ENCODE measurements at regions not wholly inside any gene's neighbourhood (a gene's known extent, or its start where the extent isn't known, plus 50 kb on each side); places are given as distances from the start of the nearest gene placed in this dataset.
"Not testable (repeated sequence)": the region's sequence is repeated elsewhere in the genome, so short reads cannot be mapped to it uniquely, and the experiment has no call there.

DNA sequence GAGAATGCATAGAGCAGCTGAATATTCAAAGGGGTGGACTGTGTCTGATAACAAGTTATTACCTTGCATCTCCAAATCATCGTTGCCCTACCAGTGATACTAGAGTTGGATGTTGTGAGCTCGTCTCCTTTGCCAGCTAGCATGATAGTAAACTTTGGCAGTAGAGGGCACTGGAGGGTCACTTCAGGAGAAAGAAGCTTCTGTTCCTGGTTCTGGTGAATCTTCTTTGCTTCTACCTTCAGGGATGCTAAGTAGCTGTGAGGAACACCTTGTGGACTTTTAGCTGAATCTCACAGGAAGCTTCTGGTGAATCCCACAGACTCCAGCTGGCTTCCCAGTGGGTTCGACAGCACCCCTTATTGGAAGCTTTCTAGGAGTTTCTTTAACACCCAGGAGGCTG lies 626.6 kb upstream of the SGCD start:
- DNase-seq (ENCODE audit: low read depth), result no peak

DNA sequence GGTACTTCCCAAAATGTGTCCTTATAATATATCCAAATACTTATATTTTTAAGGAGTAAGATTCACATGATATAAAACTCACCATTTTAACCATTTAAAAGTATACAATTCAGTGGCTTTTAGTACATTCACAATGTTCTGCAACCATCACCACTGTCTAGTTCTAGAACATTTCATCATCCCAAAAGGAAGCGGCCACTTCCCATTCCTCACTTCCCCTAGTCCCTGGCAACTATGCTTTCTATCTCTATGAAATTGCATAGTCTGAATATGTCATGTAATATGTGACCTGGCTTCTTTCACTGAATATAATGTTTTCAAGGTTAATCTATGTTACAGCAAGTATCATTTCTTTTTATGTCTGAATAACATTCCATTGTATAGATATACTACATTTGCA lies 615.1 kb upstream of the SGCD start:
- no peak for DNase-seq (ENCODE audit: low read depth)

DNA sequence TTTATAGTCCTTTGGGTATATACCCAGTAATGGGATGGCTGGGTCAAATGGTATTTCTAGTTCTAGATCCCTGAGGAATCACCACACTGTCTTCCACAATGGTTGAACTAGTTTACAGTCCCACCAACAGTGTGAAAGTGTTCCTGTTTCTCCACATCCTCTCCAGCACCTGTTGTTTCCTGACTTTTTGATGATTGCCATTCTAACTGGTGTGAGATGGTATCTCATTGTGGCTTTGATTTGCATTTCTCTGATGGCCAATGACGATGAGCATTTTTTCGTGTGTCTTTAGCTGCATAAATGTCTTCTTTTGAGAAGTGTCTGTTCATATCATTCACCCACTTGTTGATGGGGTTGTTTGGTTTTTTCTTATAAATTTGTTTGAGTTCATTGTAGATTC lies 612.5 kb upstream of the SGCD start:
- not testable (repeated sequence) for DNase-seq (ENCODE audit: low read depth)

DNA sequence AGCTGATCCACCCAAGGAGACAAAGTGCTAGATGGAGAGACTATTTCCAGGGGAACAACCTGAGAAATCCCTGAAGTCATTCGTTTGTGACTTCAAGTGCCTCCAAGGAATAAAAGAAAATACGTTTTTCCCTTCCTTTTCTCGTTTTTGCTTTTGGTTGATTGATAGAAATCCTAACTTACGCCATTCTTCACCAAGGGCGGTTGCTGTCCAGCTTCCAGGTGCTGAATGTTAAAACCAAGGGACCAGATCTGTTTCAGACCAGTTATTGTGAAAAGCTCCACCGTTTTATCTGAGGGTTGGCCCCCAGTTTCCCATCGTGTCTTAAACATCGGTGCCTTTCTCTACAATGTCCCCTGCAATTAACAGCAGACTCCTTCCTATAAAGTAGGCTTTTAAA lies 600.7 kb upstream of the SGCD start:
- DNase-seq (ENCODE audit: low read depth), result no peak

DNA sequence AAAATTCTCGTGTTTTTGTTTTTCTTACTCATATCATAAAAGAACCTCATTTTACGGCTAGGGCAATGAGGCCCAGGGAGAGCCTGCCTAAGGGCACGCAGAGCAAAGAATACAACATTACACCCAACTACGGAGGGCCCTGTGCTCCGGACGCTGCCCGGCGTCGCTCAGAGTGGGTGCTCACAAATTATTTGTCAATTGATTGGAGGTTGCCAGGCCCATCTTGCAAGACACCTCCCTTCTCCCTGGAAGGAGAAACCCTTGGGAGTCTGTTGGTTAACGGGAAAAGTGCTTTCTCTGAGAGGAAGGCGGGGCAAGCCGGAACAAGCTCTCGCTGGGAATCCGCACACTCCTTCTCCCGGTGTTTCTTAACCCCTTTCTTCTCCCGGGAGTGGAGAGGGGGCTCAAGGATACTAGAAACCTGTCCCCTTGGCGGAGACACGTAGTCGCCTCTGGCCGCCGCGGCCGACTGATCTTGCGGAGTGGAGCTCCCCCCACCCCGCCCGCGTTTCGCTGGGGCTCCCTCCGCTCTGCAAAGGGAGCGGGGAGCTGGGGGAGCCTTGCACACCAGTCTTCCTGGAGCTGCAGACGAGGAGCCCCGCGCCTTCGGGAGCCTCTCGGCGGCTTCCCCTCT lies 599.3 kb upstream of the SGCD start:
- no peak for DNase-seq (ENCODE audit: low read depth)

DNA sequence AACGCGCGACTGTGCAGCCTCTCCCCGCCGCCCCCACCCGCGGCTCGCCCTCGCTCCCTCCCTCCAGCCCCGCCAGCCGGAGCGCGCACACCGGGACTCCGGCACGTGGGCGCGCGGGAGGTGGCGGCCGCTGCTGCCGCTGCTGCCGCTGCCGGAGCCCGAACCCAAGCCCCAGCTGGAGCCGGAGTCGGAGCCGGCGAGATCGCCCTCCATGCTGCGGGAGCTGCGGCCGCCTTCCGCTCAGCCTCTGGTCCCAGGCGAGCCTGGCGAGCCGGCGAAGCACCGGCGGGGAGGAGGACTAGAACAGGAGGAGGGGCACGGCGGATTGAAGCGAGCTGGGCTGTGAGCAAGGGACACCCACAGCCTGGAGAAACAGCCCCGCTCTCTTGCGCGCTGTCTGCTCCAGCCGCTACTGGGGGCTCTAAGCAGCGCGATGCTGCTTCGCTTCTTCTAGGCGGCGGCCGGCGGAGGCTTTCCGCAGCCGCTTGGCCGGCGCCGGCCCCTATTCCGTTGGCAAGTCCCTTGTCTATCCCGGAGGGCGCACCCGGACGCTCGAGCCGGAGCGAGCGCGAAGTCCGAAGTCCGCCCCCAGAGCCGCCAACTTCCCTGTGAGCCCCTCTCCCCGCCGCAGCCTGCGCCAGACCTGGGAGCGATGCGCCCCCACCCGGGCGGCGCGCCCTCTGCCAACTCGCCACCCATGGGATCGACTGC lies 598.7 kb upstream of the SGCD start:
- peak; percentile 2 for DNase-seq (ENCODE audit: low read depth)

DNA sequence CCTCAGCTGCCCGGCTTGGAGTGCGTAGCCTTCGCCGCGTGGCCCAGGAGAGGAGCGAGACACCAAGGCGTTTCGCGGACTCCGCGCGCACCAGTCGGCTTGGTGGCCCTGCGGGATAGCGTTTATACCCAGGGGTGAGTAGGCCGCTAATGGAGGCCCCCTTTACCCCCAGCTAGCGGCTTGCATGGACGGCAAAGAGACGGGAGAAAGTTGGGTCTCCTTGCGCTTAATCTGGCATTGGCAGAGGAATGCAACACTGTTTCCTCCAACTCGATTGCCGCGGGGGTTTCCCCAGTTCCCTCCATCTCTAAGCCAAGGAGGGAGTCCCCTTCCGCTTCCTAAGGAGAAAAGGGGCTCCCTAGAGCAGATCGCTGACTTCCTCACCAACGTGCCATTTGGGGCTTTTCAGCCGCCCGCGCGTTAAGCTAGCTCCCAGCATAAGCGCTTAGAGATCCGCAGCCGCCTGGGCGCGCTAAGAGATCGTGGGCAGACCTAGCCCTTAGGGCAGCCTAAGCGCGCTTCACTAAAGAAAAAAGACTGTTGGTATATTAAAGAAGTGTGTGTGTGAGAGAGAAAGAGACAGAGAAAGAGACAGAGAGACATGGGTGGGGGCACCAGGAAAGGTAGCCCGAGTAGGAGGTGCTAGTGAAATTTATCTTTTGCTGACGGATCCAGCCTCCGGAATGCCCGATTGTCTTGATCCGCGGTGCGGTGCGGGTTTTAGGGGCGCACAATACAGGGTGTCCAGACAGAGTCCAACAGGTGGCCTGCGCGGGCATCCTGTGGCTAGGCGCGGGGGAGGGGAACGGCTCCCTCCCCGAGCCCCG lies 597.9 kb upstream of the SGCD start:
- DNase-seq (ENCODE audit: low read depth), result no peak

DNA sequence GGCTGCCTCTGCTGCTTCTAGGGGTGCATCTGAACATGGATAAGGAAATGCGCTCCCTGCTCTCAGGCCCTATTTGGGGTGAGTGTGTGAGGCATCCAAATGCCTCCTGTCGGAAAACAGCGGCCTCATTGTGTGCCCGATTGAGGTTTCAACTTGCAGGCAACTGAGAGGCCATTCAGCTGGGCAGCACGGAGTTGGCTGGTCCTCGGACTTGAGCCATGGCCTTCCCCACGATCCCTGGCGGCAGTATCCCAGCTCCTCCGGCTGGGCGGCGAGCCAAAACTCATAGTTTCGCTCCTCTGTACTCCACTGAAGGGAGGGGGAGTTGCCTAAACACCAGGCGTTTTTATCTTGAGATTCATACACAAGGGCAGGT lies 597.3 kb upstream of the SGCD start:
- DNase-seq (ENCODE audit: low read depth), result no peak

DNA sequence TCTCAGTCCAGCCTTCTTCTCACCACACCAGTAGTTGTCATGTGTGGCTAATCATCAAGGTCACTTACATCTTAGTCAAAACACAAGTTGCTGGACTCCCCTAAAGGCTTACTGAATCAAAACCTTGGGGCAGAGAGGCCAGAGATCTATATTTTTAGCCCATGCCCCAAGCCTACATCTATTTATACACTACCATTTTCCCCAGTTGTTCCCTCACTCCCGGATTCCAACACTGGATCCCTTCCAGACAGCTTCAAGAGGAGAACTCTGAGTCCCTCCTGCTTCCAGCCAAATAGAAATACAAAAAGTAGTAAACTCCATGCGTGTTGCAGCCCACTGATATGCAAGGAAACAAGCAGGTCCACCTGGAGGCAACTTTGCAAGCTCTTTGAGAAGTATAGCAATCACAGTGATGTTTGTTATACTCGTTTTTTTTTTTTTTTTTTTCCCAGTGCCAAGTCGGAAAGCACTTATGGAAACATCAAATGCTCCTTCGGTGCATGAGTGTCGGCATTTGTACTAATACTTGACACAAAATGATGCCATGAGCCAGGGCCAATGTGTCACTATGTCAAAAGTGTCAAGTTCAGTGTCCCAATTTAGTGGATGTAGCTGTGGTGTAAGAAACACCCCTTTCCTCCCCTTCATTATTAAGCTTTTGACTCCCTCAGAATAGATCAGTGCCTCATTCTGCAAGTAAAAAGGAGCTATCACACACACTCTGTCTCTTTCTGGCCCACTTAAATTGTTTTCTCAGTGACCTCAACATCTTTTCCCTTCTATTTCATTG lies 594.2 kb upstream of the SGCD start:
- no peak for DNase-seq (ENCODE audit: low read depth)

DNA sequence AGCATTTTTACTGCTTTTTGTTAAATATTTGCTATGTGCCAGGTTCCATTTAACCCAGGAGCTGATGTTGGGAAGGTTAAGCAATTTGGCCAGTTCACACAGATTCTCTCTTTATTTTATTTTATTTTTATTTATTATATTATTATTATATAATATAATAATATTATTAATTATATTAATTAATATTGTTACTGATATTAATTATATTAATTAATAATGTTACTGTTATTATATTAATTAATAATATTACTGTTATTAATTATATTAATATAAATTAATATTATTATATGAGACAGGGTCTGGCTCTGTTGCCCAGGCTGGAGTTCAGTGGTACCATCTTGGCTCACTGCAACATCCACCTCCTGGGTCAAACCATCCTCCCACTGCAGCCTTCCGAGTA lies 593.0 kb upstream of the SGCD start:
- DNase-seq (ENCODE audit: low read depth), result no peak

DNA sequence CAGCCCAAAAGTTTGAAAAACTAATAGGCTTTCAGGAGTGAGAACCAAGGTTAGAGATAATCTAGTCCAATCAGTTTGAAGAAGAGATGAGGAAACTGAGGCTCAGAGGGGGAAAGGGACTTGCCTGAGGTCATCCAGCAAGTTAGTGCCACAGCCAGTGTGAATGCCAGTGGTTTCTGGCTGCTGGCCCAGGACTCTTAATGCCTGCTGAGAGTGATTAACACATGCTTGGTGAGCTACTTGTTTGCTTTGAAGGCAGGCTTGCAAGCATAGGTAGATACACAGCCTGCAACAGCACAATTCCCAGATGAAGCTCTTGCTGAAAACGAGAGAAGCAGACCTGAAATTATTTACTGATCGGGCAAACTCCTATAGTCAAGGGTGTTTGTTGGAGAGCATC lies 591.6 kb upstream of the SGCD start:
- DNase-seq (ENCODE audit: low read depth), result no peak

DNA sequence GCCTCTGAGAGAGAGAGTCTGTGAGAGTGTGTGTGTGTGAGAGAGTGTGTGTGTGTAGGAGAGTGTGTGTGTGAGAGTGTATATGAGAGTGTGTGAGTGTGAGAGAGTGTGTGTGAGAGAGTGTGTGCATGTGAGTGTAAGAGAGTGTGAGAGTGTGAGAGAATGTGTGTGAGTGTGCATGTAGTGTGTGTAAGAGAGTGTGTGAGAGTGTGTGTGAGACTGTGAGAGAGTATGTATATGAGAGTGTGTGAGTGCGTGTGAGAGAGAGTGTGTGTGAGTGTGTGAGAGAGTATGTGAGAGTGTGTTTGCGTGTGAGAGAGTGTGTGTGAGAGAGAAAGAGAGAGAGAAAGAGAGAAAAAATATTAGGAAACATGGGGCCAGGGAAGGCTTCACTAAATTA lies 588.3 kb upstream of the SGCD start:
- DNase-seq (ENCODE audit: low read depth), result no peak

DNA sequence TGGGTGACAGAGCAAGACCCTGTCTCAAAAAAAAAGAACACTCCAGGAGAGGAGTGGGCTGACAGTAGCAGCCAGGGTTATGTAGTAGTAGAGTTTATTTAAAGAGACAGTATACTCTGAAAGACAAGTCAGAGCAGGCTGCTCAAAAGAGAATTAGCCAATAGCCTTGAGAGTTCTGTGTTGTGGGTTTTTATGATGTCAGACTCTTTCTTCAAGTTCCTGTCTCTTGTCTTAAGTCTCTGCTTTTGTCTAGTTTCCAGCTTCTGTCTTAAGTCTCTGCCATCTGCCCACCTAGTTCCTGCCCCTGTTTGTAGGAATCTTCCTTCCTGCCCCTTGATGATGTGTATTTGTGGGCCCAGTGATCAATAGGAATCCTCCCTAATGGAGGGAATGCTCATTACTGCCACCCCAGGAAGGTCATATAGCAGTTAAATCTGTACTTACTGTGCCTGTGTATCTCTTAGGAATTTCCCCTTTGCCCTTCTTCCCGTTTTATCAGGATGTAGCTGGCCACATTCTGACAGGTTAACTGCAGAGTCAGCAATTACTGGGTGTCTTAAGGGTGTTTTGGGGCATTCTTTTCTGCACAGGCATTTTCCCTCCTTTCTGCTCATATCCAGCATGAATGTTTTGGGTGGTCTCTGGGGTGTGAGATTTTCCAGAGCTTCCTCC lies 580.5 kb upstream of the SGCD start:
- DNase-seq (ENCODE audit: low read depth), result no peak

DNA sequence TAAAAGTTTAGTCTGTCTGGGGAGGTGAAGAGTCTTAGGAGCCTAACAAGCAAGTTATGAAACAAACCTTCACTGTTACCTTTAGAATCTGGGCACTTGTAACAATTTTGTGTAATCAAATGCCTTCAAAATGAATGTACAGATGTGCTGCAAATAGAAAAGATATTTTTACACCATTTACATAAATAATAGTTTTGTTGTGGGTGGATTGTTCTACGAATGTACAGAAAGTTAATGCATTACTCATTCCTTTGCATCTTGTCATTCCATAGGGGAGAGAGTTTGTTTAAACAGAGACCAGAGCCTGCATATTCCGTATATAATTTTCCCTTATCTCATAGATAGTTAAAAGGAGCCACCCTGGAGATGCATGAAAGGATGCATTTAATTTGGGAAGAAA lies 576.9 kb upstream of the SGCD start:
- no peak for DNase-seq (ENCODE audit: low read depth)

DNA sequence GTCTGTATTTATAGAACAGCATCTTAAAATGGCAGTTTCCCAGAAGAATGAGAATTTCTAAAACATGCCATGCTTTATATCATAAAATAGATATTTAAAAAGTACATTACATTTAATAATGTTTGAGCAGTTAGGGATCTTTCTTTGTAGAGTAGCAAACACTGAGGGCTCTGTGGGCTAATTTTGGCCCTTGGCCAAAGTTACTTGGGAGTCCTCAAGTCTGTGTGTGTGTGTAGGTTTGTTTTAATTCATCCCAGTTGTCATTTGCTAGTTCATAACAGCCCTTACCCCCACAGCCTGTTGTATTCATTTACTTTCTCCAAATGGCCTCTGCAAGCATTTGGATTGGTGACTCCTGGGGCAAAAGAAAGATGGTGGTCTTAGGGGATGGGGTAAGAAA lies 576.4 kb upstream of the SGCD start:
- no peak for DNase-seq (ENCODE audit: low read depth)

DNA sequence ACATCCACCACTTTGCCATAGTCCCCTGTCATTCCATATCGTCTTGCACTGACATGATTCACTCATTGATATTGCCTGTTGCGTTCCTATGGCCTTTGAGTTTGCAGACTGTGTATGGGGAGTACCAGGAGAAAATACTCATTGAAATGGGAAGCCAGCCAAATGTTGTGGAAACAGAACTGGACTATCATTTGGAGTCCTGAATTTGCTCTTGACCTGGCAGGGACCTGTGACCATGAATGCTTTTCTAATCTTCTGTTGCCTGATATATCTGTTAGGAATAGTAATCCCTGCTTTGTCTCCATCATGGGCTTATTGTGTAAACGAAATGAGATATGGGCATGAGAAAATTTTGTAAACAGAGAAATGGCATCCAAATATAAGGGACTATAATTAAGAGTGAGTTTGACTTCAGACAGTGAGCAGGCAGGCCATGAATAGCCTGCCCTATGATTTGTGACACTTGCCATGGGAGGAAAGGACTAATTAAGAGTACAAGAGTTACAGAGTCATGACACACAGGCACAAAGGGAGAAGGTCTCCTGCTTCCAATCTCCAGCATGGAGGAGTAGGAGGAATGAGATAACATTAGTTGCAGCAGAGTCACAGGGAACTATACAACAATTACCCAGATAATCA lies 572.9 kb upstream of the SGCD start:
- no peak for DNase-seq (ENCODE audit: low read depth)

DNA sequence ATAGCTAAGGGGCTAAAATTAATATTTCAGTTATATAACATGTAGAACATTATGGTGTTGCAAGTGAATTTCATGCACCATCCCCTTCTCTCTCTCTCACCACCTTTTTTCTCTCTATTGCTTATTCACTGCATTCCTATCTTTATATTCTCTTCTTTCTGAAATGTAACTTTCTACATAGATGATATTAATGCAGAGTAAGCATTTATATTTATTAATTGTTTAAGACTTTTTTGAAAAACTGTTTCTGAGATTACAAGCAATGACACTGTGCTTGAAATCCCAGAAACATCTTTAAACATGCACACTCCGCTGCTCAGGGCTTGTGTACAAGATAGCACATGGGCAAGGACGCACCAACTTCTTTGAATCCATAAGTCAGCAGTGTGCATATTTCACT lies 567.7 kb upstream of the SGCD start:
- DNase-seq (ENCODE audit: low read depth), result no peak

DNA sequence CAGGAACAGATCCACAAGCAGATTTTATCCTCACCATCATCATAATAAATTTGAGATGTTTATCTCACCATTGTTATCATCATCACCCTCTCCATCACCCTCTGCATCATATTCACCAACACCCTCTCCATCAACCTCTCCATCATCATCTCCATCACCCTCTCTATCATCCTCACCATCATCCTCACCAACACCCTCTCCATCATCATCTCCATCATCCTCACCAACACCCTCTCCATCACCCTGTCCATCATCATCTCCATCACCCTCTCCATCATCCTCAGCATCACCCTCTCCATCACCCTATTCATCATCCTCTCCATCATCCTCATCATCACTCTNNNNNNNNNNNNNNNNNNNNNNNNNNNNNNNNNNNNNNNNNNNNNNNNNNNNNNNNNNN lies 567.0 kb upstream of the SGCD start:
- DNase-seq (ENCODE audit: low read depth), result no peak

DNA sequence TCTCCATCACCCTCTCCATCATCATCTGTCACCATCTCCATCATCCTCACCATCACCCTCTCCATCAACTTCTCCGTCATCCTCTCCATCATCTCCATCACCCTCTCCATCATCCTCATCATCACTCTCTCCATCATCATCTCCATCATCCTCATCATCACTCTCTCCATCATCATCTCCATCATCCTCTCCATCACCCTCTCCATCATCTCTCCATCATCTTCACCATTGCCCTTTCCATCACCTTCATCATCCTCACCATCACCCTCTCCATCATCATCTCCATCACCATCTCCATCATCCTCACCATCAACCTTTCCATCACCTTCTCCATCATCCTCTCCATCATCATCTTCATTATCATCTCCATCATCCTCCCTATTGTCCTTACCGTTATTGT lies 565.5 kb upstream of the SGCD start:
- DNase-seq (ENCODE audit: low read depth), result no peak

DNA sequence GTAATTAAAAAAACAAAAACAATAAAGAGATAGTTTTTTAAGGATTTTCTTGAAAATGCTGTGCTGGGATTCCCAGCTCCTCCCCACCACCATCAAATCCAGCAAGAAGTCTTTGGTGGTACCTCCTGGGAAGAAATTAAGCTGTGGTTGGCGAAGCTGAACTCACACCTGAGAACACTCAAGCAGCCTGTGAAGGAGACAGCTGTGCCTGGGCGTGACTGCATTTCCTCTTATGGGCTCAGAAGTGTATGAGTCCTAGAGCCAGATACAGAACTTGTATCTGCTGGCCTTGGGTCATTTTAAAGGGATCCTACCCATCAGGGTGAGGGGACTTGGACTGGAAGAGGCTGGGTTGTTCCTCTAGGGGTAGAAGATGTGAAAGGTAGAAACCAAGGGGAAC lies 561.2 kb upstream of the SGCD start:
- DNase-seq (ENCODE audit: low read depth), result no peak

DNA sequence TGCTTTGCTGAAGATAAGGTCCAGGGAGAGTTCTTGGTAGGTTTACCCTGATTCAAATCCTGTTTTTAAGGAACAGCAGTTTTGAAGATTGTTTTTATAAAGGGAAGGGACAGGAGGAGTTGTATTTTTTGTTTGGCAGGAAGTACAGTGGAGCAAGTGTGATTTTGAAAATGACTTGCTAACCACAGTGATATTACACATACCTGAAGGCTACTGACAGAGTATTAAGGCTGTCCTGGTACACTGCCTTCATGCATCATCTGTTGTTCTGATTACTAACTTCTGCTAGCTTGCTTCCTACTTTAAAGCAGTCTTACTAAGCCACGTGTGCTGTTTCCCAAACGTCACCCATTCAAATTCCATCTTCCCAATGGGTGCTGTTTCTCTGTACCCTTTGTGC lies 559.5 kb upstream of the SGCD start:
- DNase-seq (ENCODE audit: low read depth), result no peak
